ENCODE measurements at regions not wholly inside any gene's neighbourhood (a gene's known extent, or its start where the extent isn't known, plus 50 kb on each side); places are given as distances from the start of the nearest gene placed in this dataset.

DNA sequence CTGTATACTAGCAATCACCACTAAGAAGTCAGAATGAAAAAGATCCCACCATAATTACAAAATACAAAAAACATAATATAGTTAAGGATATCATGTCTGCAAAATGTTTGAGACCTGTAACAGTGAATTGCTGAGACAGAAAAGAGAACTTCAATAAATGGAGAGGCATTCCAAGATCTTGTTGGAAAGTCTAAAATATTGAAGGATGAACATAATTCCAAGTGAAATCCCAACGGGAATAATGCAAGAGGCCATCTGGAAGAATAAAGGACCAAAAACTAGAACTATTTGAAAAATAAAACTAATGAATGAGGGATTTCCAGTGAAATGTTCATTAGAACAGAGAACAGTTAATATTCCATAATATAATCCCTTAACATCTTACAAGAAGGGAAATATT, 110.9 kb downstream of the COL6A6 start:
- H3K4me1 ChIP-seq: no peaks in the 10 kb centered on the region
- H3K27me3 ChIP-seq: no peaks in the 10 kb centered on the region
- TF ChIP-seq, protein P1, sequence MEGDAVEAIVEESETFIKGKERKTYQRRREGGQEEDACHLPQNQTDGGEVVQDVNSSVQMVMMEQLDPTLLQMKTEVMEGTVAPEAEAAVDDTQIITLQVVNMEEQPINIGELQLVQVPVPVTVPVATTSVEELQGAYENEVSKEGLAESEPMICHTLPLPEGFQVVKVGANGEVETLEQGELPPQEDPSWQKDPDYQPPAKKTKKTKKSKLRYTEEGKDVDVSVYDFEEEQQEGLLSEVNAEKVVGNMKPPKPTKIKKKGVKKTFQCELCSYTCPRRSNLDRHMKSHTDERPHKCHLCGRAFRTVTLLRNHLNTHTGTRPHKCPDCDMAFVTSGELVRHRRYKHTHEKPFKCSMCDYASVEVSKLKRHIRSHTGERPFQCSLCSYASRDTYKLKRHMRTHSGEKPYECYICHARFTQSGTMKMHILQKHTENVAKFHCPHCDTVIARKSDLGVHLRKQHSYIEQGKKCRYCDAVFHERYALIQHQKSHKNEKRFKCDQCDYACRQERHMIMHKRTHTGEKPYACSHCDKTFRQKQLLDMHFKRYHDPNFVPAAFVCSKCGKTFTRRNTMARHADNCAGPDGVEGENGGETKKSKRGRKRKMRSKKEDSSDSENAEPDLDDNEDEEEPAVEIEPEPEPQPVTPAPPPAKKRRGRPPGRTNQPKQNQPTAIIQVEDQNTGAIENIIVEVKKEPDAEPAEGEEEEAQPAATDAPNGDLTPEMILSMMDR (IDR thresholded peaks at IDR 0.05): no peak
- DNase-seq: no peak
- intact Hi-C loops (cut with DNase I): no loop called here
- H3K9me3 ChIP-seq: no peaks in the 10 kb centered on the region
- H3K9ac ChIP-seq (ENCODE audit: low read depth in 2 of 2, low read length in 2 of 2): no peak overlapping the region
- H3K4me3 ChIP-seq: no peak overlapping the region
- no peak overlapping the region for H3K27ac ChIP-seq
- no peaks in the 10 kb centered on the region for H3K36me3 ChIP-seq
